Caco-2 (cell line): ENCODE measurements at regions not wholly inside any gene's neighbourhood (a gene's known extent, or its start where the extent isn't known, plus 50 kb on each side); places are given as distances from the start of the nearest gene placed in this dataset.

Source experiments
- BruUV-seq: library from RNA; stranded (reverse); fragments of 400-500 nt; replicated peaks from 2 replicates; lab custom pipeline; 2021; lab: Mats Ljungman, UMichigan
- CTCF ChIA-PET: fragments of 300-600 bp; sonication (Branson Sonifier 250); formaldehyde crosslinking; loops from one replicate; lab custom pipeline; 2022; ENCODE audit warnings: antibody characterized with exemption; lab: Charles Lee
- POLR2A ChIA-PET: fragments of 300-600 bp; sonication (Branson Sonifier 250); formaldehyde crosslinking; loops from one replicate; lab custom pipeline; 2022; ENCODE audit warnings: antibody characterized with exemption; lab: Charles Lee
- DNase-seq, 2 experiments: peaks; one replicate each; pipeline versions ENCODE4 v3.0.0 to v3.0.0-alpha.2; 2020 to 2022
- H3K27me3 ChIP-seq: replicated peaks from 2 replicates; pipeline ENCODE4 v1.6.0; 2011; ENCODE audit warnings: low read length; ENCODE audit not compliant: control insufficient read depth, insufficient read depth
- H3K36me3 ChIP-seq: 2 replicates; pipeline ENCODE4 v1.5.1; 2011; ENCODE audit warnings: low read length; ENCODE audit not compliant: control insufficient read depth, insufficient read depth
- H3K4me1 ChIP-seq: fragments of 250-450 bp; sonication (Bioruptor Pico); 2 replicates; pipeline ENCODE4 v1.5.1; 2020; ENCODE audit warnings: mild to moderate bottlenecking
- H3K4me3 ChIP-seq: 2 replicates; pipeline ENCODE4 v1.5.1; 2011; ENCODE audit warnings: low read depth, mild to moderate bottlenecking, control low read depth, low read length
- H3K9me3 ChIP-seq: fragments of 250-450 bp; sonication (Bioruptor Pico); 2 replicates; pipeline ENCODE4 v1.5.1; 2020; ENCODE audit warnings: mild to moderate bottlenecking, moderate library complexity
- H3K27ac Mint-ChIP-seq: one replicate; pipeline ENCODE4 v1.8.0; 2022; ENCODE audit warnings: mixed read lengths; ENCODE audit not compliant: unreplicated experiment
- H3K27me3 Mint-ChIP-seq: one replicate; pipeline ENCODE4 v1.8.0; 2022; ENCODE audit warnings: mixed read lengths; ENCODE audit not compliant: insufficient read depth, unreplicated experiment
- H3K36me3 Mint-ChIP-seq: one replicate; pipeline ENCODE4 v1.8.0; 2022; ENCODE audit warnings: mild to moderate bottlenecking, mixed read lengths; ENCODE audit not compliant: insufficient read depth, unreplicated experiment
- H3K4me1 Mint-ChIP-seq: one replicate; pipeline ENCODE4 v1.8.0; 2022; ENCODE audit warnings: low read depth, mixed read lengths; ENCODE audit not compliant: unreplicated experiment
- H3K4me3 Mint-ChIP-seq: one replicate; pipeline ENCODE4 v1.8.0; 2022; ENCODE audit warnings: mild to moderate bottlenecking, moderate library complexity, mixed read lengths; ENCODE audit not compliant: unreplicated experiment
- H3K9me3 Mint-ChIP-seq: one replicate; pipeline ENCODE4 v1.8.0; 2022; ENCODE audit warnings: mixed read lengths; ENCODE audit not compliant: unreplicated experiment
- intact Hi-C: fragments of 100-400 bp; cut with micrococcal nuclease; formaldehyde crosslinking; loops from one replicate; pipeline ENCODE4 v1.10.0; 2022; ENCODE audit not compliant: unreplicated experiment
- TF ChIP-seq, protein P1 (sequence below), 2 experiments: fragments of 200-600 bp in 1 of 2; IDR thresholded peaks; 1 replicate in 1 of 2; 2 replicates in 1 of 2; pipeline versions ENCODE4 v1.5.1 to v1.8.0; 2011 to 2022; ENCODE audit warnings: antibody characterized with exemption in 1 of 2, control low read depth in 1 of 2, inconsistent platforms in 1 of 2, low read depth in 1 of 2, low read length in 1 of 2, mild to moderate bottlenecking in 1 of 2, moderate library complexity in 1 of 2; ENCODE audit not compliant: insufficient read depth in 1 of 2, severe bottlenecking in 1 of 2, unreplicated experiment in 1 of 2

DNA sequence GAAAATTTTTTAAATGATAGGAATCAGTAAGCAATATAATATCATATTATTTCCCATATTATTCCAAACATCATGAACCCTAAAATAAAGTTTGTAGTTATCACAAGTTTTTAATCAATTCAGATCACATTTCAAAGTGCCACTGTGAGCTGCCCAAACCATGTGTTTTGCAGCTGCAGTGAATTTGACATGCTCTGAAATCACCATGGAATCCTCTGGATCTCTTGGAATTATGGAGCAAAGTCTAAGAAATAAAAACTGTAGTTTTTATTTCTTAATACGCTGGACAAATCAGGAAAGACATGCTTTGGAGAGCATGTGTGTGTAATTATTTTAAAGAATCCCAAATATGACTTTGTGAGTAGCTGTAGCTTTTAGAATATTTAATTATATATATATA is 262.7 kb downstream of the ANKRD50 start:
- DNase-seq: no peak
- Histone ChIP-seq H3K4me3 (no peak overlapping the region), H3K4me1 (no peaks in the 10 kb centered on the region), H3K9me3 (no peaks in the 10 kb centered on the region), H3K27me3 (no peaks in the 10 kb centered on the region), H3K36me3 (no peaks in the 10 kb centered on the region)
- H3K36me3 Mint-ChIP-seq: no peaks in the 10 kb centered on the region
- no peaks in the 10 kb centered on the region for H3K4me1 Mint-ChIP-seq
- CTCF ChIA-PET: no interaction called here
- TF ChIP-seq, protein P1, sequence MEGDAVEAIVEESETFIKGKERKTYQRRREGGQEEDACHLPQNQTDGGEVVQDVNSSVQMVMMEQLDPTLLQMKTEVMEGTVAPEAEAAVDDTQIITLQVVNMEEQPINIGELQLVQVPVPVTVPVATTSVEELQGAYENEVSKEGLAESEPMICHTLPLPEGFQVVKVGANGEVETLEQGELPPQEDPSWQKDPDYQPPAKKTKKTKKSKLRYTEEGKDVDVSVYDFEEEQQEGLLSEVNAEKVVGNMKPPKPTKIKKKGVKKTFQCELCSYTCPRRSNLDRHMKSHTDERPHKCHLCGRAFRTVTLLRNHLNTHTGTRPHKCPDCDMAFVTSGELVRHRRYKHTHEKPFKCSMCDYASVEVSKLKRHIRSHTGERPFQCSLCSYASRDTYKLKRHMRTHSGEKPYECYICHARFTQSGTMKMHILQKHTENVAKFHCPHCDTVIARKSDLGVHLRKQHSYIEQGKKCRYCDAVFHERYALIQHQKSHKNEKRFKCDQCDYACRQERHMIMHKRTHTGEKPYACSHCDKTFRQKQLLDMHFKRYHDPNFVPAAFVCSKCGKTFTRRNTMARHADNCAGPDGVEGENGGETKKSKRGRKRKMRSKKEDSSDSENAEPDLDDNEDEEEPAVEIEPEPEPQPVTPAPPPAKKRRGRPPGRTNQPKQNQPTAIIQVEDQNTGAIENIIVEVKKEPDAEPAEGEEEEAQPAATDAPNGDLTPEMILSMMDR (IDR thresholded peaks at IDR 0.05; ENCODE audit: insufficient read depth in 1 of 2, low read depth in 1 of 2, low read length in 1 of 2, severe bottlenecking in 1 of 2, unreplicated experiment in 1 of 2): no peak
- POLR2A ChIA-PET: no interaction called here
- no peak overlapping the region for H3K4me3 Mint-ChIP-seq
- H3K27ac Mint-ChIP-seq: no peak overlapping the region
- peaks cover 18% of the 10 kb centered on the region for H3K9me3 Mint-ChIP-seq
- no TSS peak for BruUV-seq
- intact Hi-C loops: no loop called here
- H3K27me3 Mint-ChIP-seq: no peaks in the 10 kb centered on the region

DNA sequence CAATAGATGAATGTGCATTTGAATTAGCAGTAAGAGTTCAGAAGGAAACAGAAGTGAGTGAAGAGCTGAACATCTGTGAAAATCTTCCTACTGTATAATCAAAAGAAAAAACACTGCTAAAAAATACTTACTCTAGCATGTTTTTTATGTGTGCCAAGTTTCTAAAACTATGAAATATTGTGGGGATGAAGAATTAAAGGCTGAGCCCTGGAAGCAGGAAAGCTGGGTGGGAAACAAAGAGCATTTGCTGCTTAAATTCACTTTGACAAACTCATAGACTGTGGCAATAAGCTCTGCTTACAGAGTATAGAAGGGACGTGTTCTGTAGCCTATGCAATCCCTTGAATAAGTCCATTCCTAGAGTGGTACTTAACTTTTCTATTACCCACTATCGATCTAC is 261.7 kb downstream of the ANKRD50 start:
- H3K9me3 Mint-ChIP-seq: peaks cover 18% of the 10 kb centered on the region
- H3K27me3 ChIP-seq: no peaks in the 10 kb centered on the region
- DNase-seq: no peak
- no peak overlapping the region for H3K4me3 ChIP-seq
- H3K4me1 ChIP-seq: no peaks in the 10 kb centered on the region
- no TSS peak for BruUV-seq
- intact Hi-C loops: no loop called here
- H3K4me1 Mint-ChIP-seq: no peaks in the 10 kb centered on the region
- H3K36me3 ChIP-seq: no peaks in the 10 kb centered on the region
- TF ChIP-seq, protein P1 (IDR thresholded peaks at IDR 0.05; ENCODE audit: insufficient read depth in 1 of 2, low read depth in 1 of 2, low read length in 1 of 2, severe bottlenecking in 1 of 2, unreplicated experiment in 1 of 2): no peak
- ChIA-PET CTCF (no interaction called here), POLR2A (no interaction called here)
- H3K36me3 Mint-ChIP-seq: no peaks in the 10 kb centered on the region
- no peak overlapping the region for H3K4me3 Mint-ChIP-seq
- H3K9me3 ChIP-seq: no peaks in the 10 kb centered on the region
- no peak overlapping the region for H3K27ac Mint-ChIP-seq
- no peaks in the 10 kb centered on the region for H3K27me3 Mint-ChIP-seq

DNA sequence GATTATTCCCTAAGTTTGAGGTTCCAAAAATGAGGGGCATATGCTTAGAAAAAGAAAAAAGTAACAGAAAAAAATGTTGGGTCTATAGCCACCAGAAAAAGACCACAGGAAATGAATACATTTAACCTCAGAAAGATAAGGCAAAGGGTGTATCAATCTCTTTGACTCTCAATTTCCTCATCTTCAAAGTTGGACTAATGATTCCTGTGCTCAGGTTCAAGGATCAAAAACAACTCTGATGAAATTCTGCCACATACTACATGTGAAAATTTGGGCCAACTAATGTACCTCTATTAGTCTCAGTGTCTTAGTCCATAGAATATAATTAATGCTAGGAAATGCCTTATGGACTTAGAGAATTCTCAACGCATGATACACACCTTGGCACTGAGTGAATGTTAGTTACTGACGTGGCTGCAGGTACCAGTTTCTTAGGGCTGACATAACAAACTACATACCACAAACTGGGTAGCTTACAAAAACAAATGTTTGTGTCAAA is 257.7 kb downstream of the ANKRD50 start:
- no peaks in the 10 kb centered on the region for H3K9me3 Mint-ChIP-seq
- H3K9me3 ChIP-seq: no peaks in the 10 kb centered on the region
- no peak overlapping the region for H3K4me3 Mint-ChIP-seq
- intact Hi-C loops: no loop called here
- H3K36me3 ChIP-seq: no peaks in the 10 kb centered on the region
- no peaks in the 10 kb centered on the region for H3K27me3 ChIP-seq
- POLR2A ChIA-PET: no interaction called here
- H3K4me3 ChIP-seq: no peak overlapping the region
- no peak for DNase-seq
- CTCF ChIA-PET: no interaction called here
- H3K27ac Mint-ChIP-seq: no peak overlapping the region
- no TSS peak for BruUV-seq
- no peaks in the 10 kb centered on the region for H3K27me3 Mint-ChIP-seq
- no peaks in the 10 kb centered on the region for H3K36me3 Mint-ChIP-seq
- H3K4me1 Mint-ChIP-seq: no peaks in the 10 kb centered on the region
- TF ChIP-seq, protein P1 (IDR thresholded peaks at IDR 0.05; ENCODE audit: insufficient read depth in 1 of 2, low read depth in 1 of 2, low read length in 1 of 2, severe bottlenecking in 1 of 2, unreplicated experiment in 1 of 2): no peak
- H3K4me1 ChIP-seq: no peaks in the 10 kb centered on the region
